ENCODE measurements at regions not wholly inside any gene's neighbourhood (a gene's known extent, or its start where the extent isn't known, plus 50 kb on each side); places are given as distances from the start of the nearest gene placed in this dataset.
A peak's percentile ranks its signal among the peaks of the same experiment; 100 is the strongest.

GRCh38 chr21:27837936-27838335 is 871.0 kb upstream of the ADAMTS5 start:
- Histone ChIP-seq H3K4me3 (ENCODE audit: insufficient read depth, low read depth, low read length) (no peak overlapping the region), H3K9me3 (ENCODE audit: insufficient read depth, low read depth, low read length) (no peaks in the 10 kb centered on the region), H3K79me2 (ENCODE audit: insufficient read depth, low read length) (no peaks in the 10 kb centered on the region), H3K4me1 (ENCODE audit: insufficient read depth, low read length) (no peaks in the 10 kb centered on the region), H3K36me3 (ENCODE audit: insufficient read depth, low read length) (no peaks in the 10 kb centered on the region), H4K20me1 (ENCODE audit: insufficient read depth, low read length) (no peaks in the 10 kb centered on the region), H3K27me3 (ENCODE audit: insufficient read depth, low read length) (no peaks in the 10 kb centered on the region), H2AFZ (ENCODE audit: low read depth, low read length) (no peak overlapping the region), H3K27ac (ENCODE audit: low read depth, low read length) (no peak overlapping the region), H3K4me2 (ENCODE audit: low read length) (no peak overlapping the region), H3K9ac (ENCODE audit: low read length) (no peak overlapping the region)
- DNase-seq (ENCODE audit: low read depth): no peak
- no peak overlapping the region for H3K27ac Mint-ChIP-seq (ENCODE audit: unreplicated experiment)
- H3K36me3 Mint-ChIP-seq (ENCODE audit: low read depth, unreplicated experiment): no peaks in the 10 kb centered on the region
- H3K27me3 Mint-ChIP-seq (ENCODE audit: low read depth, unreplicated experiment): no peaks in the 10 kb centered on the region
- H3K4me1 Mint-ChIP-seq (ENCODE audit: low read depth, unreplicated experiment): no peaks in the 10 kb centered on the region
- no peak overlapping the region for H3K4me3 Mint-ChIP-seq (ENCODE audit: unreplicated experiment)
- no peak for FAIRE-seq
- H3K9me3 Mint-ChIP-seq (ENCODE audit: unreplicated experiment): peaks cover 1% of the 10 kb centered on the region
- TF ChIP-seq EZH2 (IDR thresholded peaks at IDR 0.05; ENCODE audit: insufficient read depth, low read length): no peak
- TF ChIP-seq, protein P1, sequence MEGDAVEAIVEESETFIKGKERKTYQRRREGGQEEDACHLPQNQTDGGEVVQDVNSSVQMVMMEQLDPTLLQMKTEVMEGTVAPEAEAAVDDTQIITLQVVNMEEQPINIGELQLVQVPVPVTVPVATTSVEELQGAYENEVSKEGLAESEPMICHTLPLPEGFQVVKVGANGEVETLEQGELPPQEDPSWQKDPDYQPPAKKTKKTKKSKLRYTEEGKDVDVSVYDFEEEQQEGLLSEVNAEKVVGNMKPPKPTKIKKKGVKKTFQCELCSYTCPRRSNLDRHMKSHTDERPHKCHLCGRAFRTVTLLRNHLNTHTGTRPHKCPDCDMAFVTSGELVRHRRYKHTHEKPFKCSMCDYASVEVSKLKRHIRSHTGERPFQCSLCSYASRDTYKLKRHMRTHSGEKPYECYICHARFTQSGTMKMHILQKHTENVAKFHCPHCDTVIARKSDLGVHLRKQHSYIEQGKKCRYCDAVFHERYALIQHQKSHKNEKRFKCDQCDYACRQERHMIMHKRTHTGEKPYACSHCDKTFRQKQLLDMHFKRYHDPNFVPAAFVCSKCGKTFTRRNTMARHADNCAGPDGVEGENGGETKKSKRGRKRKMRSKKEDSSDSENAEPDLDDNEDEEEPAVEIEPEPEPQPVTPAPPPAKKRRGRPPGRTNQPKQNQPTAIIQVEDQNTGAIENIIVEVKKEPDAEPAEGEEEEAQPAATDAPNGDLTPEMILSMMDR (IDR thresholded peaks at IDR 0.05; ENCODE audit: insufficient read depth, low read depth, low read length): no peak

- Histone ChIP-seq H4K20me1 (ENCODE audit: insufficient read depth, low read length) (no peaks in the 10 kb centered on the region), H3K27me3 (ENCODE audit: insufficient read depth, low read length) (no peaks in the 10 kb centered on the region), H3K9me3 (ENCODE audit: insufficient read depth, low read depth, low read length) (no peaks in the 10 kb centered on the region), H3K36me3 (ENCODE audit: insufficient read depth, low read length) (no peaks in the 10 kb centered on the region), H2AFZ (ENCODE audit: low read depth, low read length) (no peak overlapping the region), H3K4me3 (ENCODE audit: insufficient read depth, low read depth, low read length) (no peak overlapping the region), H3K79me2 (ENCODE audit: insufficient read depth, low read length) (no peaks in the 10 kb centered on the region), H3K27ac (ENCODE audit: low read depth, low read length) (no peak overlapping the region), H3K9ac (ENCODE audit: low read length) (no peak overlapping the region), H3K4me2 (ENCODE audit: low read length) (no peak overlapping the region), H3K4me1 (ENCODE audit: insufficient read depth, low read length) (no peaks in the 10 kb centered on the region)
- Mint-ChIP-seq H3K4me1 (ENCODE audit: low read depth, unreplicated experiment) (peaks cover 2% of the 10 kb centered on the region), H3K27me3 (ENCODE audit: low read depth, unreplicated experiment) (no peaks in the 10 kb centered on the region), H3K4me3 (ENCODE audit: unreplicated experiment) (no peak overlapping the region), H3K36me3 (ENCODE audit: low read depth, unreplicated experiment) (no peaks in the 10 kb centered on the region), H3K27ac (ENCODE audit: unreplicated experiment) (no peak overlapping the region), H3K9me3 (ENCODE audit: unreplicated experiment) (peaks cover 1% of the 10 kb centered on the region)
- DNase-seq (ENCODE audit: low read depth): no peak
- FAIRE-seq: no peak
- TF ChIP-seq EZH2 (IDR thresholded peaks at IDR 0.05; ENCODE audit: insufficient read depth, low read length): no peak
- TF ChIP-seq, protein P1 (IDR thresholded peaks at IDR 0.05; ENCODE audit: insufficient read depth, low read depth, low read length): no peak
These were observed 866.4 kb upstream of the ADAMTS5 start for GRCh38 chr21:27833298-27833697.

- Mint-ChIP-seq H3K27me3 (ENCODE audit: low read depth, unreplicated experiment) (no peaks in the 10 kb centered on the region), H3K4me3 (ENCODE audit: unreplicated experiment) (no peak overlapping the region), H3K4me1 (ENCODE audit: low read depth, unreplicated experiment) (peaks cover 2% of the 10 kb centered on the region), H3K9me3 (ENCODE audit: unreplicated experiment) (peaks cover 1% of the 10 kb centered on the region), H3K36me3 (ENCODE audit: low read depth, unreplicated experiment) (no peaks in the 10 kb centered on the region), H3K27ac (ENCODE audit: unreplicated experiment) (peak overlapping the region; percentile 28)
- H3K36me3 ChIP-seq (ENCODE audit: insufficient read depth, low read length): no peaks in the 10 kb centered on the region
- H3K4me2 ChIP-seq (ENCODE audit: low read length): no peak overlapping the region
- H3K27ac ChIP-seq (ENCODE audit: low read depth, low read length): no peak overlapping the region
- H3K4me3 ChIP-seq (ENCODE audit: insufficient read depth, low read depth, low read length): no peak overlapping the region
- no peaks in the 10 kb centered on the region for H3K9me3 ChIP-seq (ENCODE audit: insufficient read depth, low read depth, low read length)
- no peaks in the 10 kb centered on the region for H3K79me2 ChIP-seq (ENCODE audit: insufficient read depth, low read length)
- FAIRE-seq: no peak
- H3K9ac ChIP-seq (ENCODE audit: low read length): no peak overlapping the region
- no peaks in the 10 kb centered on the region for H3K4me1 ChIP-seq (ENCODE audit: insufficient read depth, low read length)
- no peak for TF ChIP-seq EZH2 (IDR thresholded peaks at IDR 0.05; ENCODE audit: insufficient read depth, low read length)
- TF ChIP-seq, protein P1 (IDR thresholded peaks at IDR 0.05; ENCODE audit: insufficient read depth, low read depth, low read length): no peak
- DNase-seq (ENCODE audit: low read depth): peak; percentile 5
- no peaks in the 10 kb centered on the region for H4K20me1 ChIP-seq (ENCODE audit: insufficient read depth, low read length)
- no peak overlapping the region for H2AFZ ChIP-seq (ENCODE audit: low read depth, low read length)
- H3K27me3 ChIP-seq (ENCODE audit: insufficient read depth, low read length): no peaks in the 10 kb centered on the region
These were observed 865.1 kb upstream of the ADAMTS5 start for GRCh38 chr21:27831816-27832569.
